Vagina (tissue), 2 donors: ENCODE measurements at regions not wholly inside any gene's neighbourhood (a gene's known extent, or its start where the extent isn't known, plus 50 kb on each side); places are given as distances from the start of the nearest gene placed in this dataset.

Experiments
- DNase-seq, 2 donors: peaks; one replicate each; pipeline ENCODE4 v3.0.0-alpha.2; 2017; ENCODE audit errors: extremely low spot score in 2 of 2
- H3K27ac ChIP-seq: fragments of 200-600 bp; sonication (generic); one replicate; pipeline ENCODE4 v1.5.1; 2019
- H3K27me3 ChIP-seq: fragments of 200-600 bp; sonication (generic); one replicate; pipeline ENCODE4 v1.5.1; 2019
- H3K36me3 ChIP-seq, 2 donors: fragments of 200-600 bp; sonication (generic); one replicate each; pipeline ENCODE4 v1.5.1; 2017 to 2019
- H3K4me1 ChIP-seq: fragments of 200-600 bp; sonication (generic); one replicate; pipeline ENCODE4 v1.5.1; 2019
- H3K4me3 ChIP-seq, 2 donors: fragments of 200-600 bp; sonication (generic); 1 replicate in 1 of 2; 2 replicates in 1 of 2; pipeline ENCODE4 v1.5.1; 2016 to 2019
- H3K9me3 ChIP-seq: fragments of 200-600 bp; sonication (generic); one replicate; pipeline ENCODE4 v1.5.1; 2019
- CTCF ChIP-seq, 3 experiments: fragments of 450-650 bp in 2 of 3; fragments of 200-600 bp in 1 of 3; sonication (generic) in 1 of 3; IDR thresholded peaks; one replicate each; pipeline ENCODE4 v1.5.1; 2017 to 2019; ENCODE audit warnings: antibody characterized with exemption in 3 of 3, mild to moderate bottlenecking in 2 of 3, moderate library complexity in 2 of 3
- POLR2A ChIP-seq, 2 donors: fragments of 450-650 bp; IDR thresholded peaks; one replicate each; pipeline ENCODE4 v1.6.1; 2017; ENCODE audit warnings: antibody characterized with exemption in 2 of 2, mild to moderate bottlenecking in 2 of 2, moderate library complexity in 2 of 2
- POLR2AphosphoS5 ChIP-seq, 2 donors: sonication (generic); formaldehyde crosslinking; IDR thresholded peaks; one replicate each; pipeline ENCODE4 v1.9.0; 2017; ENCODE audit warnings: antibody characterized with exemption in 2 of 2, mild to moderate bottlenecking in 2 of 2, low read depth in 1 of 2; ENCODE audit not compliant: insufficient read depth in 1 of 2
- intact Hi-C: fragments of 100-400 bp; cut with DNase I; formaldehyde crosslinking; loops from one replicate; pipeline ENCODE4 v1.15.1; 2023

DNA sequence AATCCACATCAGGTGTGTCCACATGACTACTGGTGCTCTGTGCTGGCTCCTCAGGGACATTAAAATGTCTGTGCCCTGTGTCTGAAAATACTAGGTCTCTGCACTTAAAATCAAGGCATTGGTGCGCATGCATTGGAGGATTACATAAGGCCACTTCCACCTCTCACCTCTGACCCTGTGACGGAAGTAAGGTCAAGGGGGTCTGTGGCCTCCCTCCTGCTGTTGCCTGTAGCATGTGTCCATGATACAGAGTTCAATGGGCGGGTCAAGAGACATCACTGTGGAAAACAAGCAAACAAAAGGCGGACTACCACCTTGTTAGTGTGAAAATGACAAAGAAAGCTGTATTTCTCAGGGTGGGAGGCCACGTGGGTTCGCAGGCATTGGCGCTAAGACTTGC is 208.6 kb upstream of the PWP1 start:
- TF ChIP-seq POLR2A (IDR thresholded peaks at IDR 0.05) (no peak), CTCF (IDR thresholded peaks at IDR 0.05) (no peak), POLR2AphosphoS5 (IDR thresholded peaks at IDR 0.05; ENCODE audit: insufficient read depth in 1 of 2, low read depth in 1 of 2) (no peak)
- intact Hi-C loops: no loop called here

DNA sequence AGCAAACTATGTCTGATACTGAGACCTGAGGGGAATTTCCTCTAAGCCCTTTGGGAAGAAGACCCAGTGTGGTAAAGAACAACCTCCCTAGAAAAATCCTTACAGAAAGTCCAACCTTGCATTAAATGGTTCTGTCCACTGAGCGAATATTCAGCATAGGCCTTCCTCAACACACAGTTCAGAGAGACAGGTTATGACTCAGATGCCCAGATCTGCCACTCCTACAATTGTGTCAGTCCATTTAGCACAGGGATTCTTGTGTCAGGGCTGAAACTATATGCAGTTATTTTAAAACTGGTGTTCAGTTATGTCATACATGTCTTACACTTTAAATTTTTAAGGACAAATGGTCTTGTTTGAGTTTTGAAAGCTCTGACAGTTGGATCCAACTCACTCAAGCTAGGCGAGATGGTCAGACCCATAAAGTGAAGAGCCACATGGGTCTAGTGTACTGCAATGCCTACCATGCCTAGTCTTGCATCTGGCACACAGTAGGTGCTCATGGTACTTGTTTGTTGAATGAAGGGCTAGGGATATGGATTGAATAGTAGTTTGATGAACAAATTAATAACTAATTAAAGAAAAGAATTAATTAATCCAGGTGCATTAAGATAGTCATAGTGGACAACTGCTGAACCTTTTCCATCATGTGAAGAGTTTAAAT is 207.5 kb upstream of the PWP1 start:
- Histone ChIP-seq H3K4me3 (no peak overlapping the region), H3K9me3 (no peaks in the 10 kb centered on the region), H3K27me3 (no peaks in the 10 kb centered on the region), H3K27ac (no peak overlapping the region), H3K4me1 (no peaks in the 10 kb centered on the region), H3K36me3 (no peaks in the 10 kb centered on the region)
- intact Hi-C loops: no loop called here
- no peak for DNase-seq
- TF ChIP-seq POLR2AphosphoS5 (IDR thresholded peaks at IDR 0.05; ENCODE audit: insufficient read depth in 1 of 2, low read depth in 1 of 2): no peak
- TF ChIP-seq POLR2A (IDR thresholded peaks at IDR 0.05): no peak
- no peak for TF ChIP-seq CTCF (IDR thresholded peaks at IDR 0.05)

More for the DNA sequence above, 208.6 kb upstream of the PWP1 start:
- Histone ChIP-seq H3K27ac (no peak overlapping the region), H3K9me3 (no peaks in the 10 kb centered on the region), H3K4me3 (no peak overlapping the region), H3K27me3 (no peaks in the 10 kb centered on the region), H3K36me3 (no peaks in the 10 kb centered on the region), H3K4me1 (no peaks in the 10 kb centered on the region)
- no peak for DNase-seq

- Histone ChIP-seq H3K27ac (no peak overlapping the region), H3K4me1 (no peaks in the 10 kb centered on the region), H3K9me3 (no peaks in the 10 kb centered on the region), H3K36me3 (no peaks in the 10 kb centered on the region), H3K4me3 (no peak overlapping the region), H3K27me3 (no peaks in the 10 kb centered on the region)
- intact Hi-C loops: no loop called here
- no peak for DNase-seq
- TF ChIP-seq POLR2A (IDR thresholded peaks at IDR 0.05) (no peak), CTCF (IDR thresholded peaks at IDR 0.05) (no peak), POLR2AphosphoS5 (IDR thresholded peaks at IDR 0.05; ENCODE audit: insufficient read depth in 1 of 2, low read depth in 1 of 2) (no peak)
Measured at GRCh38 chr12:107478881-107479280, 206.7 kb upstream of the PWP1 start.

- intact Hi-C loops: no loop called here
- Histone ChIP-seq H3K9me3 (no peaks in the 10 kb centered on the region), H3K4me1 (no peaks in the 10 kb centered on the region), H3K27ac (no peak overlapping the region), H3K4me3 (no peak overlapping the region), H3K36me3 (no peaks in the 10 kb centered on the region), H3K27me3 (no peaks in the 10 kb centered on the region)
- TF ChIP-seq POLR2A (IDR thresholded peaks at IDR 0.05) (no peak), POLR2AphosphoS5 (IDR thresholded peaks at IDR 0.05; ENCODE audit: insufficient read depth in 1 of 2, low read depth in 1 of 2) (no peak), CTCF (IDR thresholded peaks at IDR 0.05) (no peak)
- no peak for DNase-seq
Measured at GRCh38 chr12:107480836-107481608, 204.6 kb upstream of the PWP1 start.

GRCh38 chr12:107484230-107484629 is 201.4 kb upstream of the PWP1 start:
- Histone ChIP-seq H3K4me1 (no peaks in the 10 kb centered on the region), H3K27me3 (no peaks in the 10 kb centered on the region), H3K36me3 (no peaks in the 10 kb centered on the region), H3K4me3 (no peak overlapping the region), H3K27ac (no peak overlapping the region), H3K9me3 (no peaks in the 10 kb centered on the region)
- intact Hi-C loops: no loop called here
- TF ChIP-seq POLR2AphosphoS5 (IDR thresholded peaks at IDR 0.05; ENCODE audit: insufficient read depth in 1 of 2, low read depth in 1 of 2) (no peak), CTCF (IDR thresholded peaks at IDR 0.05) (no peak), POLR2A (IDR thresholded peaks at IDR 0.05) (no peak)
- DNase-seq: no peak
